DND-41 (cell line): ENCODE measurements at regions not wholly inside any gene's neighbourhood (a gene's known extent, or its start where the extent isn't known, plus 50 kb on each side); places are given as distances from the start of the nearest gene placed in this dataset.

ENCODE experiments used
- EZH2 ChIP-seq: IDR thresholded peaks from 3 replicates; pipeline ENCODE4 v1.6.1; 2012; ENCODE audit warnings: borderline replicate concordance, low read depth, mild to moderate bottlenecking, moderate library complexity, low read length, inconsistent platforms; ENCODE audit not compliant: severe bottlenecking
- TF ChIP-seq, protein P1 (sequence below): IDR thresholded peaks from 2 replicates; pipeline ENCODE4 v1.5.1; 2012; ENCODE audit warnings: borderline replicate concordance, low read length, moderate library complexity, mild to moderate bottlenecking; ENCODE audit not compliant: poor library complexity, severe bottlenecking; ENCODE audit errors: extremely low read depth

DNA sequence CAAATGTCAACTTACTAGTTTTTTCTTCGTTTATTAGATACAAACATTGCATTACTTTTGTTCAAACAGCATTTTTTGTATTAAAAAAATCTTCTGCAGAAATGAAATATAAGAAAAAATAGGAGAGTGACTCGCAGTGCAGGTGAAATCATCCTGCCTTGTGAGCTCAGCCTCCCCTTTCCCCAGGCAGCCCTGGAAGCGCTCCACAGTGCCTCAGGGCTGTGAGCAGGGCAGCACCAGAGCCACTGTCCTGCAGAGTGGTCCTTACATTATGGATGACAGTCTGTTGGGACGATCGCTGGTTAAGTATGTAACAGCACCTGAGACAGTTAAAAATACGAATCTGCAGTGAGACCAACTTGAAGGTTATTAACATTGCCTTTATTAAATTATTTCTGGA lies 695.4 kb upstream of the POM121L12 start:
- TF ChIP-seq, protein P1, sequence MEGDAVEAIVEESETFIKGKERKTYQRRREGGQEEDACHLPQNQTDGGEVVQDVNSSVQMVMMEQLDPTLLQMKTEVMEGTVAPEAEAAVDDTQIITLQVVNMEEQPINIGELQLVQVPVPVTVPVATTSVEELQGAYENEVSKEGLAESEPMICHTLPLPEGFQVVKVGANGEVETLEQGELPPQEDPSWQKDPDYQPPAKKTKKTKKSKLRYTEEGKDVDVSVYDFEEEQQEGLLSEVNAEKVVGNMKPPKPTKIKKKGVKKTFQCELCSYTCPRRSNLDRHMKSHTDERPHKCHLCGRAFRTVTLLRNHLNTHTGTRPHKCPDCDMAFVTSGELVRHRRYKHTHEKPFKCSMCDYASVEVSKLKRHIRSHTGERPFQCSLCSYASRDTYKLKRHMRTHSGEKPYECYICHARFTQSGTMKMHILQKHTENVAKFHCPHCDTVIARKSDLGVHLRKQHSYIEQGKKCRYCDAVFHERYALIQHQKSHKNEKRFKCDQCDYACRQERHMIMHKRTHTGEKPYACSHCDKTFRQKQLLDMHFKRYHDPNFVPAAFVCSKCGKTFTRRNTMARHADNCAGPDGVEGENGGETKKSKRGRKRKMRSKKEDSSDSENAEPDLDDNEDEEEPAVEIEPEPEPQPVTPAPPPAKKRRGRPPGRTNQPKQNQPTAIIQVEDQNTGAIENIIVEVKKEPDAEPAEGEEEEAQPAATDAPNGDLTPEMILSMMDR = no peak
- TF ChIP-seq EZH2 = no peak
